ENCODE measurements at regions not wholly inside any gene's neighbourhood (a gene's known extent, or its start where the extent isn't known, plus 50 kb on each side); places are given as distances from the start of the nearest gene placed in this dataset.

GRCh38 chr2:209344349-209344748, 79.5 kb upstream of the MAP2 start:
- H3K4me1 ChIP-seq, result no peaks in the 10 kb centered on the region
- intact Hi-C loops (cut with DNase I; ENCODE audit: low total_unique reads), result no loop called here
- no peak overlapping the region for H3K27ac ChIP-seq
- TF ChIP-seq POLR2A (IDR thresholded peaks at IDR 0.05), result no peak
- TF ChIP-seq CTCF (IDR thresholded peaks at IDR 0.05), result no peak
- WGBS, 2 donors, result 76 to 78% methylated on average over 3 of the region's 3 CpGs
- H3K27me3 ChIP-seq, result no peaks in the 10 kb centered on the region
- H3K4me3 ChIP-seq, result no peak overlapping the region
- H3K36me3 ChIP-seq (ENCODE audit: low read depth, missing control alignments), result no peaks in the 10 kb centered on the region
- no peaks in the 10 kb centered on the region for H3K9me3 ChIP-seq
- DNase-seq, result no peak

- no peaks in the 10 kb centered on the region for H3K36me3 ChIP-seq (ENCODE audit: low read depth, missing control alignments)
- H3K4me3 ChIP-seq, result no peak overlapping the region
- DNase-seq, result no peak
- no peaks in the 10 kb centered on the region for H3K9me3 ChIP-seq
- WGBS, 2 donors, result 30 to 31% methylated on average over 5 to 6 of the region's 6 CpGs
- no peaks in the 10 kb centered on the region for H3K4me1 ChIP-seq
- TF ChIP-seq POLR2A (IDR thresholded peaks at IDR 0.05), result no peak
- no peak for TF ChIP-seq CTCF (IDR thresholded peaks at IDR 0.05)
- H3K27me3 ChIP-seq, result no peaks in the 10 kb centered on the region
- no peak overlapping the region for H3K27ac ChIP-seq
- intact Hi-C loops (cut with DNase I; ENCODE audit: low total_unique reads), result no loop called here
Measured at GRCh38 chr2:209348433-209348832, 75.4 kb upstream of the MAP2 start.

GRCh38 chr2:209351636-209352035, 72.2 kb upstream of the MAP2 start:
- Histone ChIP-seq H3K27me3 (no peaks in the 10 kb centered on the region), H3K4me1 (no peaks in the 10 kb centered on the region), H3K36me3 (ENCODE audit: low read depth, missing control alignments) (no peaks in the 10 kb centered on the region), H3K4me3 (no peak overlapping the region), H3K27ac (no peak overlapping the region), H3K9me3 (no peaks in the 10 kb centered on the region)
- TF ChIP-seq CTCF (IDR thresholded peaks at IDR 0.05), result no peak
- TF ChIP-seq POLR2A (IDR thresholded peaks at IDR 0.05), result no peak
- no peak for DNase-seq
- WGBS, 2 donors, result 39 to 42% methylated on average over 3 of the region's 3 CpGs
- intact Hi-C loops (cut with DNase I; ENCODE audit: low total_unique reads), result no loop called here

GRCh38 chr2:209358992-209359391, 64.9 kb upstream of the MAP2 start:
- H3K36me3 ChIP-seq (ENCODE audit: low read depth, missing control alignments), result no peaks in the 10 kb centered on the region
- 84 to 91% methylated on average over 2 of the region's 2 CpGs for WGBS, 2 donors

More at GRCh38 chr2:209358992-209359391, 64.9 kb upstream of the MAP2 start:
- Histone ChIP-seq H3K27ac (no peak overlapping the region), H3K9me3 (no peaks in the 10 kb centered on the region), H3K4me3 (no peak overlapping the region), H3K4me1 (no peaks in the 10 kb centered on the region), H3K27me3 (no peaks in the 10 kb centered on the region)
- no peak for DNase-seq
- intact Hi-C loops (cut with DNase I; ENCODE audit: low total_unique reads), result no loop called here
- no peak for TF ChIP-seq CTCF (IDR thresholded peaks at IDR 0.05)
- TF ChIP-seq POLR2A (IDR thresholded peaks at IDR 0.05), result no peak
